NOMO-1 treated with DMSO at 0.1 percent for 48 hours (cell line): ENCODE measurements at regions not wholly inside any gene's neighbourhood (a gene's known extent, or its start where the extent isn't known, plus 50 kb on each side); places are given as distances from the start of the nearest gene placed in this dataset.
A peak's percentile ranks its signal among the peaks of the same experiment; 100 is the strongest.
"Not testable (repeated sequence)": the region's sequence is repeated elsewhere in the genome, so short reads cannot be mapped to it uniquely, and the experiment has no call there.

Source experiments
- DNase-seq: peaks from one replicate; lab custom pipeline; 2025; ENCODE audit not compliant: unreplicated experiment; lab: John Stamatoyannopoulos, UW

GRCh38 chr7:20466543-20467021, 135.9 kb downstream of the ITGB8 start:
- DNase-seq: peak; percentile 83

DNA sequence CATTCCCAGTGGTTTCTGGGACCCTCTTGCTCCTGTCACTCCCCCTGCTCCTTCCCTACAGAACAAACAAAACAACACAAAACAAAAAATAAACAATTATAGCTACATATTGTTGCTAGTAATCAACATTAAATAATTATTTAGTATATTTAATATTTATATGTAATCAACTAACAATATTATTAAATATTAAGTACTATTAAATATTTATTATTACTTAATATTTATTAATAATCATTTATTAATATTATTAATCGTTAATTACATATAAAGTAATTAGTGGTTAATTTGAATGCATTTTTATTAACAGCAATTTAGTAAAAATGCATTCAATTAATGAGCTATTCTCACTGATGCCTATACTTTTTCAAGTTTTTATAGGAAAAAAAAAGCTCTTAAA, 139.4 kb downstream of the ITGB8 start:
- DNase-seq: no peak

DNA sequence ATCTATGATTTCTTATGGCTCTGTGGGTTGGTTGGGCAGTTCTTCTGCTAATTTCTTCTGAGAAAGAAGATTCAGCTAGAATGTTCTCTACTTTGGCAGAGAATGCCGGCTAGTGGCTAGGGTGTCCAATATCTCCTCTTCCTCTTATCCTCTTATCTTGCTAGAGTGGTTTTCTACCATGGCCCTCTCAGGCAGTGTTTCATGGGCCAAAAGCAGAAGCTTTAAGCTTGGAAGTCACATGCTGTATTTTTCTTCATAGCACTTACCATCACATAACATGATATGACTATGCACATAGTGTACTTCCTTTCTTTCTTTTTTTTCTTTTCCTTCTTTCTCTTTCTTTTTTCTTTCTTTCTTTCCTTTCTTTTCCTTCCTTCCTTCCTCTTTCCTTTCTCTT, 140.0 kb downstream of the ITGB8 start:
- peak; percentile 73 for DNase-seq

GRCh38 chr7:20474249-20474648, 141.2 kb upstream of the ABCB5 start:
- DNase-seq: peak; percentile 53

DNA sequence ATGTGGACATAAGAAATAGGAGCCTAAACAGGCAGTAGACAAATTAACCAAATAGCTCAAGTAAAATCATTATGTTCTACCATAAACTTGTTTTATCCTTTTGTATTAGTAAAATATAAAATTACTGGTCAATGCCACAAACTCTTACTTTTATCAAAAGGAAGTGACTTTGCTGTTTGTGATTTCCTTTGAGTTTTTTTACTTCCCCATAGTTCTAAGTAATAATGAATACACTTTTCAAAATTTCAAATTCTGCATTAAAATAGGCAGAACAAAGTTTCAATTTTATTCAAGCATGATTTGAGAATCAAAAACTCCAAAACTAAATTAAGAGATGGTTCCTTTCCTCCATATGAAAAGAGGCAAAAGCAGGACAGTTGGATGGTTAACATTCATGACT, 139.7 kb upstream of the ABCB5 start:
- DNase-seq: peak; percentile 16

- DNase-seq: no peak
Observed at GRCh38 chr7:20477067-20477466, 138.4 kb upstream of the ABCB5 start.

DNA sequence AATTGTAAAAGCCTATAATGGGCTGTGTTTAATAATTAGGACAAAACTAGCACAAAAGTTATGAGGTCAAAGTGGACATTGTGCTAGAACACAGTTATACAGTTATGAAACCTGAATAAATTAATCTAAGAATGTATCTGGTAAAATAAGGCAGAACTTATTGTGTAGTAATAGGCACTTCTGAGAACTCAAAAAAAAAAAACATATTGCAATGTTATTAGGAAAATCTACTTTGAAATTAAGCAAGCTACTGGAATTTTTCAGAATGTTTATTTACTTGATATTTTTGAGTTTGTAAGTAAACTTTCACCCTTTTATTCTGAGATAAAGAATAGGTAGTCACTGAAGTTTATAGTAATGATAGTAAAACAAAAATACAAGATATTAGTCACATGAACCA, 135.8 kb upstream of the ABCB5 start:
- DNase-seq: no peak

GRCh38 chr7:20482071-20482470, 133.4 kb upstream of the ABCB5 start:
- no peak for DNase-seq

GRCh38 chr7:20484356-20484755, 131.1 kb upstream of the ABCB5 start:
- no peak for DNase-seq

- DNase-seq: no peak
Observed at GRCh38 chr7:20488850-20489249, 126.6 kb upstream of the ABCB5 start.

DNA sequence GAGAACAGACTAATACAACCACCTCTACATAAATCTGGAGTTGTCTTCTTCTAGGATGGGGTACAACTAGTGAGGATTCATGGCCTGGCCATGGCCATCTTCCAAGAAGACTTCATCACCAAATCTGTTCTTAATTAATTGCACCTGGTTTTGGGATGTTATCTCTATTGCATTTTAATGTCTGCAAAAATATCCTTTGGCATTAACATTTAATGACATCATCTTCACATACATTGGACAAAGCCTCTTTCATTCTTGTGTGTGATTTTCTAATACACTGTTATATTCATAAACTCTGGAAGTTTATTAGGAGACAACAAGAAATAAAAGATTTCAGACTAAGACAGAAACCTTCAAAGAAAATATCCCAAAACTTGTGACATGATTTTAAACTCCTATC, 124.2 kb upstream of the ABCB5 start:
- no peak for DNase-seq

DNA sequence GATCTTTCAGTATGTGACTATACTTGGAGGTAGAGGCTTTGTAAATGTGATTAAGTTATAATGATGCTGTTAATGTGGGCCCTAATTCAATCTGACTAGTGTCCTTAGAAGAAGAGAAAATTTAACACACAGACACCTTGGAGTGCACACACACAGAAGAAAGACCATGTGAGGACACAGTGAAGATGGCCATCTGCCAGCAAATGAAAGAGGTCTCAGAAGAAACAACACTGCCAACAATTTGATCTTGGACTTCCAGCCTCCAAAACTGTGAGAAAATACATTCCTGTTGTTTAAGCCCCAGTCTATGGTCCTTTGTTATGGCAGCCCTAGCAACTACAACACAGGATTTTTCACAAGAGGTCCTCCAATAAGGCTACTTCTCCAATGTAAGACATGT, 120.9 kb upstream of the ABCB5 start:
- no peak for DNase-seq

GRCh38 chr7:20501473-20501872, 114.0 kb upstream of the ABCB5 start:
- DNase-seq: not testable (repeated sequence)

DNA sequence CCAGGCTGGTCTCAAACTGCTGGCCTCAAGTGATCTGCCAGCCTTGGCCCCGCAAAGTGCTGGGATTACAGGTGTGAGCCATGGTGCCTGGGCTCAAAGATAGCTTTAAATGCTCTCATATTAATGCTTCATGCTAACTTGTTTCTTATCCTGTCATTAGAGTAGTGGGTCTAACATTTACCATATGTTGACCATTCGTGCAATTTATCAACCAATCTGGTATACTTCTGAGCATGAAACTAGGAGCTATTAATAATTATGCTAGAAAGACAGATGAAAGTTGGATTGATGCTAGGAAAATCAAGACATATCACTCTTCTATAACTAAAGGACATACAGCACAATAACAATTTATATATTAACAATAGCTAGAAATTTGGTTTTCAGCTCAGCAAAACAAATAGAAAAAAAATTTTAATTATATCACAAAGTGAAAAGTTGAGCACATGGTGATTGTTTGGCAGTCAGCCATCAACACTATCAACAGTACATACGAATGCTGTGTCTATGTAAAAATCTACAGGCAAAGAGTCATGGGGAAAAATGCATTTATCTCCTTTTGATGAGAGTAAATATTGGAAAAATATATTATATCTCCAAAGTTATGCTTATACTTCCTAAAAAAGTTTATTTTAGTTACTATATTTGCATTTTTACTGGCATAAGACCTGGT, 112.1 kb upstream of the ABCB5 start:
- no peak for DNase-seq

- no peak for DNase-seq
Observed at GRCh38 chr7:20504060-20504459, 111.4 kb upstream of the ABCB5 start.

- no peak for DNase-seq
Observed at GRCh38 chr7:20506175-20506574, 109.3 kb upstream of the ABCB5 start.

- DNase-seq: no peak
Observed at GRCh38 chr7:20507157-20507556, 108.3 kb upstream of the ABCB5 start.

GRCh38 chr7:20508109-20508508, 107.4 kb upstream of the ABCB5 start:
- peak; percentile 98 for DNase-seq

DNA sequence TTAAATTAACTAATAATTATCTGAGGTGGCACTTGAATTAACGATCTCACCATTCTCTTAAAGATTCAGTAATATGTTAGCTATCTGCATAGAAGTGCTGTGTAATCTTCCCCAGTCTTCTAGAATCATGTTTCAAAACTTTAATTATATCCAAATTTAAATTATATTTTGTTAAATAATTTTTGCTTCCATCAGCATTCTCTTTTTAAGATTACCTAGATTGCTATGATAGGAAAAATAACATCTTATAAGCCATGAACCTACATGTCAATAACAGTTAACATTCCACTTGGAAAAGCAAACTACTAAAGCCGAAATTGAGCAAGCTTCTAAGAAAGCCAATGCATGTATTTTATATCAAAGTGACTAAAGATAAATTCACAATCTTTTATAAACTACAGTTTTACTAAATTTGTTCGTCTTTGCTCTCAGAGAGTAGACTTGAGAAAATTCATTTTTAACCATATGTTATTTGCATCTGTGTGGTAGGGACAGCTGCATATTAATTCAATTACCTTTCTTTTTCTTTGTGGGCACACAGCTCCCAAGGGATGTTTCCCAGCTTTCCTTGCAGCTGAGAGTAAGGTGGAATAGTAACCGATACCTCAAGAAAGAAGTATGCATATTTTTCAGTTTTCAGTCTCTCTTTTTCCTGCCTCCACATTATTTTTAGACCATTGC, 105.4 kb upstream of the ABCB5 start:
- DNase-seq: no peak

DNA sequence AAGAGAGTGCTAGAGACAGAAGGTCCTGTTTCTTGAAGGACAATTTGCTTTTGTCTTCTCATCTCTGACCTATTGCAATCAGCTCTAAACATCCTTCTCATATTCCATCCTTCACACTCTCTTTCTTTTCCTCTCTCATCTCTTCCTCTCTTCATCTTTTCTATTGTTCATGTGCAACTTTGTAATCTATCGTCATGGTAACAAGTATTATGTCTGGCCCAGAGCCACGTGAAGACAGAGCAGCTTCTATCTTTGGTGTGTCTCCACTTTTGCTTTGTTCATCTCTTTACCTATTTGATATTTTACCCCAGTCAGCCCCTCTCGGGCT, 104.9 kb upstream of the ABCB5 start:
- no peak for DNase-seq

DNA sequence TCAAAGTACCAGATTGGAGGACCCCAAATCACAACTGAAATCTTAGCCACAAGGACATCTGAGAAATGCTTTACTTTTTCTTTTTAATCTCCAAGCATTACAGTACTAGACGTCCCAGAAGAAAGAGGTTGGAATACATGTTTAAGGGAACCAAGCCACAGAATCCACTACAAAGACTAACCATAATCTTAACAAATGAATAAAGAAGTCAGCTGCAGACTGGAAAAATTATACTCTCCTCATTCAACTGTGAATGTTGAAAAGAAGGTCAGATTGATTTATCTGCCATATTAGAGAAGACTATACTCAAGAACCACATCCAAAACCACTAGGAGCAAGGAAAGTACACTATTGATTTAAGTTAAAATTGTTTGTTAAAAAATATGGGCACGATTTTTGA, 102.1 kb upstream of the ABCB5 start:
- no peak for DNase-seq

- DNase-seq: no peak
Observed at GRCh38 chr7:20513897-20514296, 101.6 kb upstream of the ABCB5 start.

DNA sequence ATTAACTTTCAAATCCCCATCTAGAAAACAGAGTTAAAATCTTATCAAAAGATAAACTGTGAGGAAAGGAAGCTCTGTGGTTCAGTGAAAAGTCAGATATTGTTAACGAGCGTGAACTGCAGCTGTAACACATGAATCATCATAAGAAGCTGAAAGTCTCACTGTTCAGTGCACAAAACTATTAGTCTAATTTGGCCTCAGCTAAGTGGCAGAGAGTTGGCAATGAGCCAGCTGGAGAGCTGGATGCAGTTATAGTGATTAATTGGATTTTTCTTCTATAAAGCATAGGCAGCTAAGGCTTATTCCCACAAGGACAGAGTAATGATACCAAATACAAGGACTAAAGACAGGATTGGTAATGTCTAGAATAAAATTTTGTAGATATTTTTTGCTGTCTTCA, 101.1 kb upstream of the ABCB5 start:
- DNase-seq: peak; percentile 17
